ENCODE measurements at regions not wholly inside any gene's neighbourhood (a gene's known extent, or its start where the extent isn't known, plus 50 kb on each side); places are given as distances from the start of the nearest gene placed in this dataset.

- H3K79me2 ChIP-seq (ENCODE audit: insufficient read depth, low read depth, low read length), result no peaks in the 10 kb centered on the region
- H3K4me3 ChIP-seq (ENCODE audit: low read depth, low read length, poor library complexity, severe bottlenecking), result no peak overlapping the region
- no peaks in the 10 kb centered on the region for H3K36me3 ChIP-seq (ENCODE audit: insufficient read depth, low read length)
- no peaks in the 10 kb centered on the region for H3K4me1 ChIP-seq (ENCODE audit: insufficient read depth, low read length, poor library complexity, severe bottlenecking)
- no peak for DNase-seq (ENCODE audit: low spot score)
- H3K27ac ChIP-seq (ENCODE audit: low read depth, low read length, poor library complexity, severe bottlenecking), result no peak overlapping the region
- POLR2A ChIA-PET, result interaction anchor here (0.7 to 1.2 kb wide), 2 partner anchors 9 to 503 kb away, joined by 3 read pairs; no protein-coding TSS in a partner anchor
- H4K20me1 ChIP-seq (ENCODE audit: insufficient read depth, low read length), result no peaks in the 10 kb centered on the region
- H2AFZ ChIP-seq (ENCODE audit: low read length), result no peak overlapping the region
- BruUV-seq (replicated peaks), result no TSS peak
- CTCF ChIA-PET (ENCODE audit: unreplicated experiment), result interaction anchor here (0.9 kb wide), 1 partner anchor 9 kb away, joined by 3 read pairs; no protein-coding TSS in a partner anchor
- intact Hi-C loops (cut with micrococcal nuclease; ENCODE audit: unreplicated experiment), result no loop called here
- H3K9me2 ChIP-seq (ENCODE audit: insufficient read depth, low read length), result no peaks in the 10 kb centered on the region
- H3K9me3 ChIP-seq (ENCODE audit: low read length), result no peaks in the 10 kb centered on the region
- TF ChIP-seq CTCF (conservative IDR thresholded peaks at IDR 0.05; ENCODE audit: low read length) (no peak), EZH2phosphoT487 (IDR thresholded peaks at IDR 0.05; ENCODE audit: borderline replicate concordance, low read depth, low read length) (no peak)
- H3K4me2 ChIP-seq (ENCODE audit: low read length), result no peak overlapping the region
These were observed 222.8 kb downstream of the FAM170A start for GRCh38 chr5:119852140-119852539.

- Histone ChIP-seq H3K4me2 (ENCODE audit: low read length) (no peak overlapping the region), H3K4me3 (ENCODE audit: low read depth, low read length, poor library complexity, severe bottlenecking) (no peak overlapping the region), H3K9me2 (ENCODE audit: insufficient read depth, low read length) (no peaks in the 10 kb centered on the region), H3K9me3 (ENCODE audit: low read length) (no peaks in the 10 kb centered on the region), H3K79me2 (ENCODE audit: insufficient read depth, low read depth, low read length) (no peaks in the 10 kb centered on the region), H3K36me3 (ENCODE audit: insufficient read depth, low read length) (no peaks in the 10 kb centered on the region), H3K4me1 (ENCODE audit: insufficient read depth, low read length, poor library complexity, severe bottlenecking) (no peaks in the 10 kb centered on the region), H2AFZ (ENCODE audit: low read length) (no peak overlapping the region), H3K27ac (ENCODE audit: low read depth, low read length, poor library complexity, severe bottlenecking) (no peak overlapping the region), H4K20me1 (ENCODE audit: insufficient read depth, low read length) (no peaks in the 10 kb centered on the region)
- POLR2A ChIA-PET, result no interaction called here
- no peak for DNase-seq (ENCODE audit: low spot score)
- TF ChIP-seq CTCF (conservative IDR thresholded peaks at IDR 0.05; ENCODE audit: low read length), result no peak
- no TSS peak for BruUV-seq (replicated peaks)
- intact Hi-C loops (cut with micrococcal nuclease; ENCODE audit: unreplicated experiment), result no loop called here
- CTCF ChIA-PET (ENCODE audit: unreplicated experiment), result interaction anchor here (1.0 kb wide), 1 partner anchor 8 kb away, joined by 3 read pairs; no protein-coding TSS in a partner anchor
These were observed 231.1 kb downstream of the FAM170A start for GRCh38 chr5:119860463-119860862.

GRCh38 chr5:119862619-119863018 is 233.3 kb downstream of the FAM170A start:
- CTCF ChIA-PET (ENCODE audit: unreplicated experiment), result no interaction called here
- intact Hi-C loops (cut with micrococcal nuclease; ENCODE audit: unreplicated experiment), result no loop called here
- H3K4me3 ChIP-seq (ENCODE audit: low read depth, low read length, poor library complexity, severe bottlenecking), result no peak overlapping the region

More at GRCh38 chr5:119862619-119863018, 233.3 kb downstream of the FAM170A start:
- Histone ChIP-seq H3K4me2 (ENCODE audit: low read length) (no peak overlapping the region), H3K9me3 (ENCODE audit: low read length) (no peaks in the 10 kb centered on the region), H3K9me2 (ENCODE audit: insufficient read depth, low read length) (no peaks in the 10 kb centered on the region), H2AFZ (ENCODE audit: low read length) (no peak overlapping the region), H3K27ac (ENCODE audit: low read depth, low read length, poor library complexity, severe bottlenecking) (no peak overlapping the region), H4K20me1 (ENCODE audit: insufficient read depth, low read length) (no peaks in the 10 kb centered on the region), H3K4me1 (ENCODE audit: insufficient read depth, low read length, poor library complexity, severe bottlenecking) (no peaks in the 10 kb centered on the region), H3K79me2 (ENCODE audit: insufficient read depth, low read depth, low read length) (no peaks in the 10 kb centered on the region), H3K36me3 (ENCODE audit: insufficient read depth, low read length) (no peaks in the 10 kb centered on the region)
- TF ChIP-seq CTCF (conservative IDR thresholded peaks at IDR 0.05; ENCODE audit: low read length) (no peak), EZH2phosphoT487 (IDR thresholded peaks at IDR 0.05; ENCODE audit: borderline replicate concordance, low read depth, low read length) (no peak)
- no peak for DNase-seq (ENCODE audit: low spot score)
- POLR2A ChIA-PET, result no interaction called here
- BruUV-seq (replicated peaks), result no TSS peak

All from OCI-LY7 (cell line).